Suprapubic skin (tissue), 4 donors: ENCODE measurements at regions not wholly inside any gene's neighbourhood (a gene's known extent, or its start where the extent isn't known, plus 50 kb on each side); places are given as distances from the start of the nearest gene placed in this dataset.

Experiments used
- DNase-seq, 2 donors: peaks; one replicate each; pipeline ENCODE4 v3.0.0-alpha.2; 2019; ENCODE audit warnings: low spot score in 2 of 2
- H3K27ac ChIP-seq: fragments of 200-600 bp; sonication (generic); one replicate; pipeline ENCODE4 v1.5.1; 2019
- H3K27me3 ChIP-seq: fragments of 200-600 bp; sonication (generic); one replicate; pipeline ENCODE4 v1.5.1; 2019
- H3K36me3 ChIP-seq: fragments of 200-600 bp; sonication (generic); one replicate; pipeline ENCODE4 v1.5.1; 2019
- H3K4me1 ChIP-seq: fragments of 200-600 bp; sonication (generic); one replicate; pipeline ENCODE4 v1.5.1; 2019
- H3K4me3 ChIP-seq: fragments of 200-600 bp; sonication (generic); one replicate; pipeline ENCODE4 v1.5.1; 2019; ENCODE audit warnings: mild to moderate bottlenecking
- H3K9me3 ChIP-seq: fragments of 200-600 bp; sonication (generic); one replicate; pipeline ENCODE4 v1.5.1; 2019
- EP300 ChIP-seq: sonication (generic); formaldehyde crosslinking; IDR thresholded peaks from one replicate; pipeline ENCODE4 v1.6.1; 2017; ENCODE audit warnings: antibody characterized with exemption
- POLR2A ChIP-seq, 2 donors: fragments of 450-650 bp; IDR thresholded peaks; one replicate each; pipeline ENCODE4 v1.6.1; 2017; ENCODE audit warnings: antibody characterized with exemption in 2 of 2, mild to moderate bottlenecking in 2 of 2, moderate library complexity in 2 of 2
- POLR2AphosphoS5 ChIP-seq, 3 donors: sonication (generic); formaldehyde crosslinking; IDR thresholded peaks; one replicate each; pipeline ENCODE4 v1.6.1; 2017; ENCODE audit warnings: antibody characterized with exemption in 3 of 3
- WGBS: methylation state at CpG from one replicate; pipeline ENCODE4 v1.1.5; 2018; 5-methylcytosine and 5-hydroxymethylcytosine counted together
- TF ChIP-seq, protein P1 (sequence below), 2 donors: fragments of 200-600 bp in 1 of 2; fragments of 450-650 bp in 1 of 2; sonication (generic) in 1 of 2; IDR thresholded peaks; one replicate each; pipeline ENCODE4 v1.5.1; 2016 to 2019; ENCODE audit warnings: antibody characterized with exemption in 2 of 2, mild to moderate bottlenecking in 1 of 2, moderate library complexity in 1 of 2

DNA sequence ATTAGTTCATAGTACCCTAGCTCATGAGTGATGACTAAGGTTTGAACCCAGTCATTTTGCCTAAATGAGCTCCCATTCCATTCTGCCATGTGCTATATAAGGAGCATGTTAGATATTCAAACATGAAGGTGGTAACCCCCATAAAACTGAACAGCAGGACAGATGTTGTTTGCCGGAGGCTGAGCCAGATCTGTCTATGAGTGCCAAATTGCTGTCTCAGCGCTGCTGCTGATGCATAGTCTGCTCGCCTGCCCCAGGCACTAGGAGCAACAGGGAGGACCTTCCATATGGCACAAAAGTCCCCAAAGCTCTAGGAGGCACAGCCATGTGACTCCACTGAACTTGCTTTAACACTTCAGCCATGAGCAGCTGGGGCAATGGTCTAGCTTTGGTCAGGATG lies 466.0 kb upstream of the GHITM start:
- Histone ChIP-seq H3K4me3 (no peak overlapping the region), H3K27ac (no peak overlapping the region), H3K4me1 (no peaks in the 10 kb centered on the region)

DNA sequence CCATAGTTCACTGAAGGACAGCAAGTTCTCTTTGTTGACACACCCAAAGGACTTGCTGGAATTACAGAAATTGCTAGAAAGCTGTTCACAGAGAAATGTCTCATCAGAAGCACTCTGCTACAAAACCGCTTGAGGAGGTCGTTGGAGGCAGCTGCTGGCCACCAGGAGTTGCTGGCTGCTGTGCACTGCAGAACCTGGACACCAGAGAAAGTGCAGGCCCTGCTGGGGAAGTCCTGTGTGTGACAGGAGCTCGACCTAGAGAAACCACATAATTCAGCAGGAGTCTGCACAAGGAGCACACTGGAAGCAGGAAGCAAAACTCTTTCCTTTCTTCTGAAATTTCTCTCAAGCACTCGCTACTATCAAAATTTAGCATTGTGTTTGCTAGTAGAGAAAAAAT lies 461.5 kb upstream of the GHITM start:
- Histone ChIP-seq H3K27me3 (no peaks in the 10 kb centered on the region), H3K9me3 (no peaks in the 10 kb centered on the region)
- 42% methylated on average over 4 of the region's 4 CpGs for WGBS

More for the DNA sequence above, 466.0 kb upstream of the GHITM start:
- no peaks in the 10 kb centered on the region for H3K36me3 ChIP-seq
- no peak for TF ChIP-seq POLR2AphosphoS5 (IDR thresholded peaks at IDR 0.05)
- TF ChIP-seq EP300, result no peak
- no peak for TF ChIP-seq POLR2A (IDR thresholded peaks at IDR 0.05)
- TF ChIP-seq, protein P1, sequence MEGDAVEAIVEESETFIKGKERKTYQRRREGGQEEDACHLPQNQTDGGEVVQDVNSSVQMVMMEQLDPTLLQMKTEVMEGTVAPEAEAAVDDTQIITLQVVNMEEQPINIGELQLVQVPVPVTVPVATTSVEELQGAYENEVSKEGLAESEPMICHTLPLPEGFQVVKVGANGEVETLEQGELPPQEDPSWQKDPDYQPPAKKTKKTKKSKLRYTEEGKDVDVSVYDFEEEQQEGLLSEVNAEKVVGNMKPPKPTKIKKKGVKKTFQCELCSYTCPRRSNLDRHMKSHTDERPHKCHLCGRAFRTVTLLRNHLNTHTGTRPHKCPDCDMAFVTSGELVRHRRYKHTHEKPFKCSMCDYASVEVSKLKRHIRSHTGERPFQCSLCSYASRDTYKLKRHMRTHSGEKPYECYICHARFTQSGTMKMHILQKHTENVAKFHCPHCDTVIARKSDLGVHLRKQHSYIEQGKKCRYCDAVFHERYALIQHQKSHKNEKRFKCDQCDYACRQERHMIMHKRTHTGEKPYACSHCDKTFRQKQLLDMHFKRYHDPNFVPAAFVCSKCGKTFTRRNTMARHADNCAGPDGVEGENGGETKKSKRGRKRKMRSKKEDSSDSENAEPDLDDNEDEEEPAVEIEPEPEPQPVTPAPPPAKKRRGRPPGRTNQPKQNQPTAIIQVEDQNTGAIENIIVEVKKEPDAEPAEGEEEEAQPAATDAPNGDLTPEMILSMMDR (IDR thresholded peaks at IDR 0.05), result no peak
- DNase-seq, result no peak
- 76% methylated on average over 3 of the region's 3 CpGs for WGBS
- no peaks in the 10 kb centered on the region for H3K27me3 ChIP-seq
- H3K9me3 ChIP-seq, result no peaks in the 10 kb centered on the region

DNA sequence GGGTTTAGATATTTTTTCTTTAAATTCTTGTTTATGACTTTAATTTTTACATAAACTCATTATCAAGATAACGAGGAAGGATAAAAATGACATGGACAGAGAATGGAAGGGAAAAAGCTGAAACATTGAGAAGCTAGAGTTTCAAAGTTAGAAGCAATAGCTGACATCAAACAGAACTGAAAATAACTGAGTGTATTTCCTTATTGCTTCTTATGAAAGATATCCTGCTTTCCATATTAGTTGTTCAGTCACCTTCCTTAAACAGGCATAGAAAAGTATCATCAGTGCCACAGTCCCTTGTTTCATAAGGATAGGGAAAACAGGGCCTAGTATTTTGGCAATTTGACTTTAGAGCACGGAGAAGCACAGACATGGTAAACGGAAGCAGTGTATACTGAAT lies 460.5 kb upstream of the GHITM start:
- H3K27me3 ChIP-seq, result no peaks in the 10 kb centered on the region
- WGBS, result 90% methylated on average over 3 of the region's 3 CpGs
- H3K4me1 ChIP-seq, result no peaks in the 10 kb centered on the region
- DNase-seq, result no peak
- no peak overlapping the region for H3K27ac ChIP-seq
- H3K9me3 ChIP-seq, result no peaks in the 10 kb centered on the region
- no peak overlapping the region for H3K4me3 ChIP-seq
- H3K36me3 ChIP-seq, result no peaks in the 10 kb centered on the region
- TF ChIP-seq, protein P1 (IDR thresholded peaks at IDR 0.05), result no peak
- TF ChIP-seq POLR2A (IDR thresholded peaks at IDR 0.05), result no peak
- no peak for TF ChIP-seq EP300
- TF ChIP-seq POLR2AphosphoS5 (IDR thresholded peaks at IDR 0.05), result no peak

More for the DNA sequence above, 461.5 kb upstream of the GHITM start:
- no peak for DNase-seq
- no peak overlapping the region for H3K4me3 ChIP-seq
- no peak overlapping the region for H3K27ac ChIP-seq
- no peaks in the 10 kb centered on the region for H3K4me1 ChIP-seq
- TF ChIP-seq POLR2AphosphoS5 (IDR thresholded peaks at IDR 0.05) (no peak), POLR2A (IDR thresholded peaks at IDR 0.05) (no peak), EP300 (no peak)
- TF ChIP-seq, protein P1 (IDR thresholded peaks at IDR 0.05), result no peak
- no peaks in the 10 kb centered on the region for H3K36me3 ChIP-seq

DNA sequence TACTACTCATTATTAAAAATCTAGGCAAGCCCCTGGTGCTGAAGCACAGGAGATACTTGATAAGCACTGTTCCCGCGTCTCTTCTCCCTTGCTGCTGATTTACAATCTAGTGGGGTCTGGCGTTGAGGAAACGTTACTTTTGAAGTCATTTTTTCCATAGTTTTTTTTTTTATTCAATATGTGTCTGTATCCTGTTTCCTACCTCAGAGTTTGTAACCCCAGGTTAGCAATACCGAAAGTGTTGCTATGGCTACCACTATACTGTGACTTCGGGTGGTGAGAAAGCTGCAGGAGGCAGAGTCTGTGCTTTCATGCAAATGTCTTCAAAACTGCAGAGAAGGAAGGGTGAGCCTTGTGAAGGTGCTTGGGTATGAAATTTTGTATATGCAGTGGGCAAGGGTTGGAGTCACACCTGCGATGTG lies 458.8 kb upstream of the GHITM start:
- Histone ChIP-seq H3K27ac (no peak overlapping the region), H3K27me3 (no peaks in the 10 kb centered on the region), H3K4me3 (no peak overlapping the region), H3K9me3 (no peaks in the 10 kb centered on the region), H3K4me1 (no peaks in the 10 kb centered on the region), H3K36me3 (no peaks in the 10 kb centered on the region)
- TF ChIP-seq, protein P1 (IDR thresholded peaks at IDR 0.05), result no peak
- TF ChIP-seq POLR2AphosphoS5 (IDR thresholded peaks at IDR 0.05) (no peak), EP300 (no peak), POLR2A (IDR thresholded peaks at IDR 0.05) (no peak)
- DNase-seq, result no peak
- WGBS, result 38% methylated on average over 7 of the region's 7 CpGs

DNA sequence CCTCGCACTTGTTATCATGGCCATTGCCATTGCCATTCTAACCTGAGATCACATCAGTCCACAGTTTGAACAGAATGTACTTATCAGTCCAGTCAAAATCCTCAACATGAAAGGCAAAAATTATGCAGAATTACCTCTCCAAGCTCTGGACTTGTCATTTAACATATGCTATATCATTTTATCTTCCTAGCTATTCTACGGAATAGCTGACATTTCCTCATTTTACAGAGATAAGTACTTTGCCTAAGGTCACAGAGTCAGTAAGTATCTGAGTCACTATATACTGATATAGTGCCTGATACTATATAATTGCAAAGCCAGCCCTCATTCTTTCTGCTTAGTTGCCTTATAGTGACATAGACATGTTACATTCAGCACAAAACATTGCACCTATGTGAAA lies 456.9 kb upstream of the GHITM start:
- no peak overlapping the region for H3K4me3 ChIP-seq
- DNase-seq, result no peak
- no peaks in the 10 kb centered on the region for H3K27me3 ChIP-seq
- H3K4me1 ChIP-seq, result no peaks in the 10 kb centered on the region
- no peaks in the 10 kb centered on the region for H3K36me3 ChIP-seq
- 83% methylated on average over 2 of the region's 2 CpGs for WGBS
- H3K27ac ChIP-seq, result no peak overlapping the region
- no peaks in the 10 kb centered on the region for H3K9me3 ChIP-seq
- TF ChIP-seq POLR2AphosphoS5 (IDR thresholded peaks at IDR 0.05), result no peak
- TF ChIP-seq EP300, result no peak
- TF ChIP-seq POLR2A (IDR thresholded peaks at IDR 0.05), result no peak
- TF ChIP-seq, protein P1 (IDR thresholded peaks at IDR 0.05), result no peak
